ENCODE measurements at regions not wholly inside any gene's neighbourhood (a gene's known extent, or its start where the extent isn't known, plus 50 kb on each side); places are given as distances from the start of the nearest gene placed in this dataset.

- no peak for TF ChIP-seq CTCF (IDR thresholded peaks at IDR 0.05; ENCODE audit: control insufficient read depth, insufficient read depth, low read depth, low read length, missing control alignments)
- DNase-seq (ENCODE audit: low read depth): no peak
- H3K4me3 ChIP-seq (ENCODE audit: control insufficient read depth, low read depth, low read length): no peak overlapping the region
These were observed 50.5 kb upstream of the CREB1 start for GRCh38 chr2:207479198-207479785.

Measured in AG09309 (cell line).